HUDEP-2 (cell line): ENCODE measurements at regions not wholly inside any gene's neighbourhood (a gene's known extent, or its start where the extent isn't known, plus 50 kb on each side); places are given as distances from the start of the nearest gene placed in this dataset.
"Not testable (repeated sequence)": the region's sequence is repeated elsewhere in the genome, so short reads cannot be mapped to it uniquely, and the experiment has no call there.

ENCODE experiments used
- DNase-seq, 76 experiments: peaks; one replicate each; lab custom pipeline; 2025; ENCODE audit not compliant: unreplicated experiment in 76 of 76; lab: John Stamatoyannopoulos, UW

GRCh38 chr13:48583859-48584311 is 51.0 kb upstream of the RCBTB2 start:
- DNase-seq = no peak

- no peak for DNase-seq
Observed at GRCh38 chr13:48585456-48585840, 52.6 kb upstream of the RCBTB2 start.

GRCh38 chr13:48586591-48587103 is 53.8 kb upstream of the RCBTB2 start:
- peak in 68 of 76 experiments; percentile 2 to 78 (median 43) for DNase-seq

GRCh38 chr13:48588120-48588519 is 55.2 kb upstream of the RCBTB2 start:
- no peak for DNase-seq

- peak in 1 of 76 experiments; percentile 11 for DNase-seq
Observed at GRCh38 chr13:48590141-48590901, 57.4 kb upstream of the RCBTB2 start.

GRCh38 chr13:48591124-48591872 is 58.4 kb upstream of the RCBTB2 start:
- DNase-seq = not testable (repeated sequence)

- DNase-seq = no peak
Observed at GRCh38 chr13:48591889-48592687, 59.2 kb upstream of the RCBTB2 start.

GRCh38 chr13:48592688-48593049 is 59.8 kb upstream of the RCBTB2 start:
- no peak for DNase-seq

GRCh38 chr13:48593536-48593935 is 60.2 kb upstream of the CYSLTR2 start:
- no peak for DNase-seq

- DNase-seq = no peak
Observed at GRCh38 chr13:48594096-48594815, 59.5 kb upstream of the CYSLTR2 start.

- DNase-seq = peak in 53 of 76 experiments; percentile 3 to 60 (median 27)
Observed at GRCh38 chr13:48595431-48596429, 58.0 kb upstream of the CYSLTR2 start.

- no peak for DNase-seq
Observed at GRCh38 chr13:48600374-48601364, 53.1 kb upstream of the CYSLTR2 start.

GRCh38 chr13:48602296-48603016 is 51.3 kb upstream of the CYSLTR2 start:
- DNase-seq = no peak

GRCh38 chr13:48603375-48603774 is 50.4 kb upstream of the CYSLTR2 start:
- DNase-seq = no peak
